Caco-2 (cell line): ENCODE measurements at regions not wholly inside any gene's neighbourhood (a gene's known extent, or its start where the extent isn't known, plus 50 kb on each side); places are given as distances from the start of the nearest gene placed in this dataset.

ENCODE experiments used
- BruUV-seq: library from RNA; stranded (reverse); fragments of 400-500 nt; replicated peaks from 2 replicates; lab custom pipeline; 2021; lab: Mats Ljungman, UMichigan
- CTCF ChIA-PET: fragments of 300-600 bp; sonication (Branson Sonifier 250); formaldehyde crosslinking; loops from one replicate; lab custom pipeline; 2022; ENCODE audit warnings: antibody characterized with exemption; lab: Charles Lee
- POLR2A ChIA-PET: fragments of 300-600 bp; sonication (Branson Sonifier 250); formaldehyde crosslinking; loops from one replicate; lab custom pipeline; 2022; ENCODE audit warnings: antibody characterized with exemption; lab: Charles Lee
- DNase-seq, 2 experiments: peaks; one replicate each; pipeline versions ENCODE4 v3.0.0 to v3.0.0-alpha.2; 2020 to 2022
- H3K27me3 ChIP-seq: replicated peaks from 2 replicates; pipeline ENCODE4 v1.6.0; 2011; ENCODE audit warnings: low read length; ENCODE audit not compliant: control insufficient read depth, insufficient read depth
- H3K36me3 ChIP-seq: 2 replicates; pipeline ENCODE4 v1.5.1; 2011; ENCODE audit warnings: low read length; ENCODE audit not compliant: control insufficient read depth, insufficient read depth
- H3K4me1 ChIP-seq: fragments of 250-450 bp; sonication (Bioruptor Pico); 2 replicates; pipeline ENCODE4 v1.5.1; 2020; ENCODE audit warnings: mild to moderate bottlenecking
- H3K4me3 ChIP-seq: 2 replicates; pipeline ENCODE4 v1.5.1; 2011; ENCODE audit warnings: low read depth, mild to moderate bottlenecking, control low read depth, low read length
- H3K9me3 ChIP-seq: fragments of 250-450 bp; sonication (Bioruptor Pico); 2 replicates; pipeline ENCODE4 v1.5.1; 2020; ENCODE audit warnings: mild to moderate bottlenecking, moderate library complexity
- H3K27ac Mint-ChIP-seq: one replicate; pipeline ENCODE4 v1.8.0; 2022; ENCODE audit warnings: mixed read lengths; ENCODE audit not compliant: unreplicated experiment
- H3K27me3 Mint-ChIP-seq: one replicate; pipeline ENCODE4 v1.8.0; 2022; ENCODE audit warnings: mixed read lengths; ENCODE audit not compliant: insufficient read depth, unreplicated experiment
- H3K36me3 Mint-ChIP-seq: one replicate; pipeline ENCODE4 v1.8.0; 2022; ENCODE audit warnings: mild to moderate bottlenecking, mixed read lengths; ENCODE audit not compliant: insufficient read depth, unreplicated experiment
- H3K4me1 Mint-ChIP-seq: one replicate; pipeline ENCODE4 v1.8.0; 2022; ENCODE audit warnings: low read depth, mixed read lengths; ENCODE audit not compliant: unreplicated experiment
- H3K4me3 Mint-ChIP-seq: one replicate; pipeline ENCODE4 v1.8.0; 2022; ENCODE audit warnings: mild to moderate bottlenecking, moderate library complexity, mixed read lengths; ENCODE audit not compliant: unreplicated experiment
- H3K9me3 Mint-ChIP-seq: one replicate; pipeline ENCODE4 v1.8.0; 2022; ENCODE audit warnings: mixed read lengths; ENCODE audit not compliant: unreplicated experiment
- CTCF ChIP-seq, 2 experiments: fragments of 200-600 bp in 1 of 2; IDR thresholded peaks; 1 replicate in 1 of 2; 2 replicates in 1 of 2; pipeline versions ENCODE4 v1.5.1 to v1.8.0; 2011 to 2022; ENCODE audit warnings: antibody characterized with exemption in 1 of 2, control low read depth in 1 of 2, inconsistent platforms in 1 of 2, low read depth in 1 of 2, low read length in 1 of 2, mild to moderate bottlenecking in 1 of 2, moderate library complexity in 1 of 2; ENCODE audit not compliant: insufficient read depth in 1 of 2, severe bottlenecking in 1 of 2, unreplicated experiment in 1 of 2
- intact Hi-C: fragments of 100-400 bp; cut with micrococcal nuclease; formaldehyde crosslinking; loops from one replicate; pipeline ENCODE4 v1.10.0; 2022; ENCODE audit not compliant: unreplicated experiment

- BruUV-seq = no TSS peak
- no peak overlapping the region for H3K4me3 Mint-ChIP-seq
- POLR2A ChIA-PET = no interaction called here
- Histone ChIP-seq H3K4me3 (no peak overlapping the region), H3K9me3 (no peaks in the 10 kb centered on the region), H3K36me3 (no peaks in the 10 kb centered on the region), H3K27me3 (no peaks in the 10 kb centered on the region), H3K4me1 (no peaks in the 10 kb centered on the region)
- no peak for DNase-seq
- H3K9me3 Mint-ChIP-seq = no peaks in the 10 kb centered on the region
- no peak overlapping the region for H3K27ac Mint-ChIP-seq
- no peaks in the 10 kb centered on the region for H3K4me1 Mint-ChIP-seq
- no peaks in the 10 kb centered on the region for H3K36me3 Mint-ChIP-seq
- CTCF ChIA-PET = no interaction called here
- TF ChIP-seq CTCF (IDR thresholded peaks at IDR 0.05; ENCODE audit: insufficient read depth in 1 of 2, low read depth in 1 of 2, low read length in 1 of 2, severe bottlenecking in 1 of 2, unreplicated experiment in 1 of 2) = no peak
- H3K27me3 Mint-ChIP-seq = peaks cover 2% of the 10 kb centered on the region
- intact Hi-C loops = no loop called here
Measured at GRCh38 chr10:36342781-36343180, 700.7 kb upstream of the FZD8 start.

- H3K36me3 ChIP-seq = no peaks in the 10 kb centered on the region
- Mint-ChIP-seq H3K9me3 (no peaks in the 10 kb centered on the region), H3K4me3 (no peak overlapping the region), H3K36me3 (no peaks in the 10 kb centered on the region), H3K27ac (no peak overlapping the region), H3K4me1 (no peaks in the 10 kb centered on the region), H3K27me3 (peaks cover 5% of the 10 kb centered on the region)
- CTCF ChIA-PET = no interaction called here
- TF ChIP-seq CTCF (IDR thresholded peaks at IDR 0.05; ENCODE audit: insufficient read depth in 1 of 2, low read depth in 1 of 2, low read length in 1 of 2, severe bottlenecking in 1 of 2, unreplicated experiment in 1 of 2) = no peak
- DNase-seq = no peak
- POLR2A ChIA-PET = no interaction called here
- no peaks in the 10 kb centered on the region for H3K27me3 ChIP-seq
- H3K4me1 ChIP-seq = no peaks in the 10 kb centered on the region
- intact Hi-C loops = no loop called here
- no peak overlapping the region for H3K4me3 ChIP-seq
- BruUV-seq = no TSS peak
- no peaks in the 10 kb centered on the region for H3K9me3 ChIP-seq
Measured at GRCh38 chr10:36341471-36341870, 699.4 kb upstream of the FZD8 start.

GRCh38 chr10:36336315-36336714 is 694.2 kb upstream of the FZD8 start:
- Mint-ChIP-seq H3K9me3 (no peaks in the 10 kb centered on the region), H3K27ac (no peak overlapping the region), H3K36me3 (no peaks in the 10 kb centered on the region), H3K4me1 (no peaks in the 10 kb centered on the region), H3K27me3 (peaks cover 5% of the 10 kb centered on the region), H3K4me3 (no peak overlapping the region)
- CTCF ChIA-PET = no interaction called here
- no peak for TF ChIP-seq CTCF (IDR thresholded peaks at IDR 0.05; ENCODE audit: insufficient read depth in 1 of 2, low read depth in 1 of 2, low read length in 1 of 2, severe bottlenecking in 1 of 2, unreplicated experiment in 1 of 2)
- no peaks in the 10 kb centered on the region for H3K36me3 ChIP-seq
- H3K4me3 ChIP-seq = no peak overlapping the region
- no TSS peak for BruUV-seq
- intact Hi-C loops = no loop called here
- POLR2A ChIA-PET = no interaction called here
- no peaks in the 10 kb centered on the region for H3K27me3 ChIP-seq
- H3K9me3 ChIP-seq = no peaks in the 10 kb centered on the region
- no peaks in the 10 kb centered on the region for H3K4me1 ChIP-seq
- DNase-seq = no peak
